ENCODE measurements at regions not wholly inside any gene's neighbourhood (a gene's known extent, or its start where the extent isn't known, plus 50 kb on each side); places are given as distances from the start of the nearest gene placed in this dataset.

DNA sequence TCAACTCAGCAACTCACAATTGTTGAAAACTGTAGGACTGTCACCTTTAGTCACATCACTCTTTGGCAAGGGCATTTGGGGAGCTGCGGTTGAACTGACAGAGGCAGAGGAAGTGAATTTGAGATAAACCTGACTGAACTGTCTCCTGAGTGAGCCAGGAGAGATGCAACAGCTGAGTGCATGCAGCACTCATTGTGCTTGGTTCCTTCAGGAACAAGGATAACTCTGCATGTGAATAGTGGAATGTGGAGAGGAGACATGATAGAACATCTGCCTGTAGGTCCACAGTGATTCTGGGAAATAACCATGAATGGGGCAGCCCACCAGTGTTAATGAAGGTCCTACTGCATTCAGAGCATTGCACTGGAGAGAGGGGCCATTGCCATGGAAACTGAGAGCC is 494.7 kb downstream of the STK39 start:
- TF ChIP-seq, protein P1, sequence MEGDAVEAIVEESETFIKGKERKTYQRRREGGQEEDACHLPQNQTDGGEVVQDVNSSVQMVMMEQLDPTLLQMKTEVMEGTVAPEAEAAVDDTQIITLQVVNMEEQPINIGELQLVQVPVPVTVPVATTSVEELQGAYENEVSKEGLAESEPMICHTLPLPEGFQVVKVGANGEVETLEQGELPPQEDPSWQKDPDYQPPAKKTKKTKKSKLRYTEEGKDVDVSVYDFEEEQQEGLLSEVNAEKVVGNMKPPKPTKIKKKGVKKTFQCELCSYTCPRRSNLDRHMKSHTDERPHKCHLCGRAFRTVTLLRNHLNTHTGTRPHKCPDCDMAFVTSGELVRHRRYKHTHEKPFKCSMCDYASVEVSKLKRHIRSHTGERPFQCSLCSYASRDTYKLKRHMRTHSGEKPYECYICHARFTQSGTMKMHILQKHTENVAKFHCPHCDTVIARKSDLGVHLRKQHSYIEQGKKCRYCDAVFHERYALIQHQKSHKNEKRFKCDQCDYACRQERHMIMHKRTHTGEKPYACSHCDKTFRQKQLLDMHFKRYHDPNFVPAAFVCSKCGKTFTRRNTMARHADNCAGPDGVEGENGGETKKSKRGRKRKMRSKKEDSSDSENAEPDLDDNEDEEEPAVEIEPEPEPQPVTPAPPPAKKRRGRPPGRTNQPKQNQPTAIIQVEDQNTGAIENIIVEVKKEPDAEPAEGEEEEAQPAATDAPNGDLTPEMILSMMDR (IDR thresholded peaks at IDR 0.05): no peak
- TF ChIP-seq POLR2A (IDR thresholded peaks at IDR 0.05): no peak
